ENCODE measurements at regions not wholly inside any gene's neighbourhood (a gene's known extent, or its start where the extent isn't known, plus 50 kb on each side); places are given as distances from the start of the nearest gene placed in this dataset.
"Not testable (repeated sequence)": the region's sequence is repeated elsewhere in the genome, so short reads cannot be mapped to it uniquely, and the experiment has no call there.

DNA sequence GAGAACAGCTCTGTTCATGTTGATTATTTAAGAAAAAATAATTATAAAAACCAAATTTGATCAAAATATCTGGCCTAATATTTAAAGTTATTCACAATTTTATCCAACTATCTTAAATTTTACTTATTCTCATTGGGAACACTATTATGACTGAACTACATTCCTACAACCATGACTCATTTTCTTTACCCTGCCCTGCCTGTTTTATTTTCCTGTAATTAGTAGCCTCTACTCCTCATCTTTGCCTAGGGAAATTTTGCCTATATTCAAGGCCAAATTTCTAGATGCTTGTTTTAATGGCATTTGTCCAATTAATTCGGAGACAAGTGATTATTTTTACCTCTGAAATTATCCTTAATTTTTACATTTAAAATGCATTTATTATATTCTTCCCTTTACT, 289.7 kb upstream of the TMEM229A start:
- no peak for DNase-seq

DNA sequence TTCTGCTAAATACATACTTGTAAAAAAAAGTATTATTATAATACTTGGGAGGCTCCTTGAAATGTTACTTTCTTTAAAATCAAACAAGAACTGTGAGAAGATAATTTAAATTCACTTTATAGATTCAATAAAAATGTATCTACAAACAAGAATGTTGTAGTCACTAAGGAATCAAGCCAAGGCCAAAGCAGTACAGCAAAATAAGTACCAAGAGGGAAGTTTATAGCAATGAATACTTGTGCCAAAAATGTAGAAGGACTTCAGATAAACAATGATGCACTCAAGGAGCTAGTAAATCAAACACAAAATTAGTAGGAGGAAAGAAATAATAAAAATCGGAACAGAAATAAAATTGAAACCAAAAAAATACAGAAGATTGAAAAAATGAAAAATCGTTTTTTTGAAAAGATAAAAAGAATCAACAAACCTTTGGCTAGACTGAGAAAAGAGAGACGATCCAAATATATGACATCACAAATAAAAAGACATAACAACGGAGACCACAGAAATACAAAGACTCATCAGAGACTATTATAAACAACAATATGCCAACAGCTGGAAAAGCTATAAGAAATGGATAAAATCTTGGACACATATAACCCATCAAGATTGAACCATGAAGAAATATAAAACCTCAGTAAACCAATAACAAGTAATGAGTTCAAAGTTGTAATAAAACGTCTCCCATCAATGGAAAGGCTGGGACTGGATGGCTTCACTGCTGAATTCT, 286.0 kb upstream of the TMEM229A start:
- no peak for DNase-seq

DNA sequence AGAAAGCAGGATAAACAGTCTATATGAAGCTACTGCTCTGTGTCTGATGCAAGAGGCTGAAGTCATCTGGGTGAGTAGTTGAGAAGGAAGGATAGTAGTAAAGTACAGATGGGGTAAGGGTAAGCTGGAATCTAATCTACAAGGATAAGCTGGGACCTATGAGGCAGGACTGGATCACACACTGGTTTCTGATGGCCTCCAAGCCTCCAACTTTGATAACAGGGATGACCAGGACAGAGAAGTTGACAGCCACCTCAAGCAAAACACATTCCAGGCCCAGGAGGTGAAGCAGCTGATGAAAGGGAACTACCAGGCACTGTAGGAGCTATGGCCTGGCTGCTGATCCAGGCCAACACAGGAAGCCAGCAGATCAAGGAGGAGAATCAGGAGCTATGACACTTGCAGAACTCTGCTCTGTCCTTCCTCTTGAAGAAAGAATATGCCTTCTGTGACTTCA, 278.1 kb upstream of the TMEM229A start:
- no peak for DNase-seq

DNA sequence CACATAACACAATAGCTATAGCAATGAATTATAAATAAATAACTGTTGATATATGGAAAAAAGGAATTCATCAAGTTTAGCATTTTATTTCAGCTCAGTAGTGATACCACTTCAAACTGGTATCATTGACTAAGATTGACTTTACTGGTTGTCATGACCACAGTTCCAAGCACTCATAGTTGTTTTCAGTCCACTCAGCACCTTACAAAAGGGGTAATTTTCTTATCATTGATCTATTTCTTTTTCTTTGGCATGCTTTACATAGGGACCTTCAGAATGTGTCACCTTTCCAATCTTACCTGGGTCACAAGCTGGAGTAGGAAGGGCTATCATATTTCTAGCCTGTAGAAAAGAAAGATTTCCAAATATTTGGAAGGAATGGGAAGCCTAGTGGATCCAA, 275.5 kb upstream of the TMEM229A start:
- DNase-seq, result no peak

DNA sequence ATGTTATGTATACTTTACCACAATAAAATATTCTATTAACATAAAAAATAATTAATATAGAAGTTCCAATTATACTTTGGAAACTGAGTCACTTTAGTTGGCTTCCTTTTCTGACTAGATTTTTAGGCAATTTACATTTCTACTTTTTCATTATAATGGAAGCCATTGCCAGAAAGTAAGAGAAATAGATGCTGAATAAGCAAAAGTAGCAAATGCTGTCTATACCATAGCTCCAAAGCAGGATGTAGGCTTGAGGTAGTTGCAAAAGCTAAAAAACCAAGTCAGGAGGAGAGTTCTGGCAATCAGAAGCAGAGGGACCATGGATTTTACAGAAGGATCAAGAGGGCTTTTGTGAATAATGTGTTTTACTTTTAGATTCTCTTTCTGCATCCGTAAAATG, 262.4 kb upstream of the TMEM229A start:
- no peak for DNase-seq

DNA sequence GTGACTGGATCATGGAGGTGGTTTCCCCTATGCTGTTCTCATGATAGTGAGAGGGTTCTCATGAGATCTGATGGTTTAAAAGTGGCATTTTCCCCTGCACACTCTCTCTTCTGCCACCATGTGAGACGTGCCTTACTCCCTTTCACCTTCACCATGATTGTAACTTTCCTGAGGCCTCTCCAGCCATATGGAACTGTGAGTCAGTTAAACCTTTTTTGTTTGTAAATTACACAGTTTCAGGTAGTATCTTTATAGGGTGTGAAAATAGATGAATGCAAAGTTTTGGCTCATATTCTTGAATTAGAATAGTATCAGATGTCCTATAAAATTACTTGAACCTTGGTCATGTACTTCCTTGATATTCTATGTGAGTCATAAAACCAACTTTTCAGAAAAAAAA, 252.1 kb upstream of the TMEM229A start:
- DNase-seq, result no peak

DNA sequence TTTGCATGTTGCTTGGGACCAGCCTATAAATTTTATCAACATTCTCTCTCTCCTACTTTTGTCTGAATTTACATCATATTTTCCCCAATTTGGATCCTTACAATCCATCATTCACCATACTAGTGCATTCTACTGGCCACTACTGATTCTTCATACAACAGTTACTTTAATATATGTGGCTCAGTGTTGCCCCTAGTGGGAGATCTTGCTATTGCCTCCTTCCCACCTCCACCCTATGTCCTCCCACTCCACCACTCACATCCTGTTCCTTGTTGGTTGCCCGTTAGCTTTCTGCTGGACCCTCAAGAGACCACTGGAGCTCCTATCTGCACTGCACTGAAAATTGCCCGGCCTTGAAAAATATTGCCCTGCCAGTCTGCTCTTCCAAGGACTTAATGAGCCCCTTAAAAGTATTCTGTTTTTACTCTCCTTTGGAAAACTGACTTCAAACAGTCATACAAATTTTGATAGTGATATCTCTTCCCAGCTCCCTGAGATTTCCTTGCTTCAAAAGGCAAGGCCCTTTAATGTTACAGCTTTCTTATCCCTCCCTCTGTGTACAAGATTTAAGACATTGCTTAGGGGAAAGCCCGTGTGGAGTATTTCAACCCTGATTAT, 243.2 kb upstream of the TMEM229A start:
- peak in 3 of 4 experiments; percentile 2 to 7 (median 5) for DNase-seq

DNA sequence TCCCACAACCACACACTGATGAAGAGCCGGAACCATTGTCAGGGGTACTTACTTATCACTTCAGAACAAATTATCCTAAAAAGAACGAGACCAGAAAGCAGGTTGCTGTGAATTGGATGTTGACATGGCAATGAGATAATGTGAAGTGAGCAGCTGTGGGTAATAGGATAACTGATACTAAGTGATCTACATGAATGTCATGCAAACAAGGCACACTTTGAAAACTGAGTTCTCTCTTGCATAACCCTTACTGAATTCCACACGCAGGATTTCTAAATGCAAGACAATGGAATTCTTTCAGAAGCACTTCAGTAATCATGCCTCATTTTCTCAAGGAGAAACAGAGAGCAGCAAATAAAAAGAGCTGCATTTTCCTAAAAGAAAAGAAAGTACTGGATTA, 242.5 kb upstream of the TMEM229A start:
- DNase-seq, result no peak

DNA sequence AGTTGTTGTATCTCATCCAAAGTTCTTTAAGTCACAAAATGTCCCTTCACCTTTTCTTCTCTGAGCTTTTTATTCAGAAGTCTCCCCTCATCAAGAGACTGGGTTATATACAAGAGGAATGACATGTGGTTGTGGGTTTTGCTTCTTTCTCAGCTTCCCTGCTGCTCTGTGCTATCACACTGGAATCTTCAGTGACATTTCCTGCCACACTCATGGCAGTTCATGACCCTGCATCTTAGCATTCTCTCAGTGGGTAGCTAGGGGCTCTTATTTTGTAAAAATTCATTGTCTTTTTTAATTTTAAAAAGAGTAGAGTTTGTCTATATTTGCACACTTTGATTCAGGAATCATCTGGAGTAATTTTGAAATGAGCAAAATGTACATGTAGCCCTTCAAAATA, 236.9 kb upstream of the TMEM229A start:
- no peak for DNase-seq

DNA sequence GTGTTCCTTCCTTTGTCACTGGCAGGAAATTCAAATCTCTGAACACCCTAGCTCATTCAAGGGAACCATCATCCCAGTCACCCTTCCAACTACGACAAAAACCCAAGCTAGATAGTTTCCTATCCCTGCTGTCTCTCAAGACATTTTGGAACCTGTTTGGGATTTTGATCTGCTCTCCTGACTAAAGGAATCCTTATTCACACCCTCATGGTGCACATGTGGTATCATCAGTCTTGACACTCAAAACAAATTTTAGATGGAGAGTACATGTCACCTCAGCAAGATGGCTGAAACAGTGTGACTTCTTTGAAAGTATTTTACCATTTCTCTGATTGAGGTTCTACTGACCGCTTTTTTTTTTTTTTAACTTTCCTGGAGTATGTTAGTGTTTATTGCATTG, 234.3 kb upstream of the TMEM229A start:
- DNase-seq, result no peak

DNA sequence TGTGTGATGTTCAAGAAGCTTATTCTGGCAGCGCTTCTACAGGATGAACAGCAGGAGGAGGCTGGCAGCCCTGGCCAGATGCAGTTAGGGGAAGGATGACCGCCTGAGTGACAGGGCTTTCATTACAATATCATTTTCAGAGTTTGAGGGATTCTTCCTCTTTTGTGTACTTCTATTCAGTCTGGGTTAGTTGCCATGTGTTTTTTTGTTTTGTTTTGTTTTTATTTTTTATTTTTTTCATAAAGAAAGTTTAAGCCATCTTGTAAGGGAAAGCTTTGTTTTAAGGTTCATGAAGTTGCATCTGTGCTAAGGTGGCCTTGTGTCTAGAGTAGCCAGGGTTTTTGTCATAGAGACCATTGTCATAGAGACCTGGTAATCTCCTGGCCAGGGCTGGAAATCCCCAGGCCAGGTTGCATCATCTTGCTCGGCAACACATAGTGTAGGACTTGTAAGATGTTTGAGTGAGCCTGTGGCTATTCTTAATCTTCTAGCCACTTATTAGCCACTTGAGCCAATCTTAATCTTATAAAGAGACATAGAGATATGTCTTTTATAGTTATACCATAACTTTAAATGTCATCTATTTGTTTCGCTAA, 230.5 kb upstream of the TMEM229A start:
- DNase-seq, result no peak

DNA sequence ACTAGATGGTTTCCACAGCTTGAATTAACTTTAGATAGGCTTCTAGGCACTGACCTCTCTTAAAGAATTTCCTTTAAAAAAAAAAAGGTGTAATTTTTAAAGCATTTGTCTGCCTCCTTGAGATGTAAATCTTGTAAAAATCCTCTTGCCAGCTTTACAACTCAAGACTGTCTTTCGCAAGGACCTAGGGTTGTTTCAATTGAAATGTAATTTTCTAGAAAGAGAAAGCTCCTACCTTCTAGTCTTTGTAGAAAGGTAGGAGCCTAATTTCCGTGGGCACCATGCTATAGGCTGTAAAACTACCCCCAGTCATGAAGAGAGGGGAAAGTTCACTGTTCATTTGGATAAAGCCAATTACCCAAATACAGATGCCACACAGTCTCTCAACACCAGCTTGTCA, 228.8 kb upstream of the TMEM229A start:
- no peak for DNase-seq

DNA sequence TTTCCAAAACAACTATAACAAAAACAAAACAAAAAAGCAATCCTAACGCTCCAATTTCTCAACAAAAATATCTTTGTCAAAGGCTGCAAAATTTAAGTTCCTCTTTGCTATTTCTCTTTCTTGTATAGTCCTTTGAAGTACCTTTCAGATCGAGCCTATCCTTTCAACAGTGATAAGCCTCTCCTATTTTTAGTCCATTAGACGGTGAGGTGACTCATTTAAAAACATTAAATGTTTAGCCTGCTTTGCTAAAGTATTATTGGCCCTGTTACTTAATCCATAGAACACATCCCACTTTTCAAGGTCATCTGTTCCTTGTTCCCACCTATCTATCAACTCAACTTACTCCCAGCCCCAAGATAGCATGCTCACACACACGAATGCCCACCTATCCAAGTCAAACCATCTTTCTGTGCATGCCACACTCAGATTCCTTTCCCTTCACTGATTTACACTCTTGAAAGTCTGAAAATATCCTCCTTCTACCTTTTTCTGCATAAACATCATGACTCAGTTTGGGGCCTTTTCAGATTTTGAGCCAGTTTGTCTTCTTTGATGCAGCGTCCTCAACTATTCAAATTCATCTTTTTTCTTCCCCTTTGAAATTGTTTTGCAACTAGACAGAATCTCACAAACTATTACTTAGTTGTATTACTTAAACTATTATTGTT, 224.9 kb upstream of the TMEM229A start:
- DNase-seq, result no peak

DNA sequence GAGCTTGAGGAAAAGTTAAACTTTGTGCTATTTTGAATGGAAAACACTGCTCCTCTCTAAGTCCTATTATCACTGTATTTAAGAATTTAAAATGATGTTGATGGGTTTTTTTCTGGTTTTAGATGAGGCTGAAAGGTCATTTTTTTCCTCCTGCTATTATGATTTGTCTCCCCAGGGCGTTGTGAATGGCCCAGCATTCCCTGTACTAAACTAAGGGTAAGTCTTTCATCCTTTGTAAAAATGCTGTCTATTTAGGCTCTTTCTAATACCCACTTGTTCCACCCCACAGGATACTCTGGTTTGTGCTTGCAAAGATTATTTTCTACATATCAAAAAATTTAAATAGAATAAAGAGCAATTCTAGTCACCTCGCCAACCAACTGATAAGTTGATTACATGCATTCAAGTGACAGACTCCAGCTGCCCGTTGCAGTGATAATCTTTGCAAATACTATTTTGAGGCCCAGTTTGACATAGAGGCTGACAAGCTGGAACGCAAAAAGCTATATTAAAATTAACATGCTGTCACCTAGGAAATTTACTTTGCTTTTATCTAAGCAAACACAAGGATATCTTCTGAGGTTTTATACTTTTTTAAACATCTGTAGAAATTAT, 222.3 kb upstream of the TMEM229A start:
- no peak for DNase-seq

DNA sequence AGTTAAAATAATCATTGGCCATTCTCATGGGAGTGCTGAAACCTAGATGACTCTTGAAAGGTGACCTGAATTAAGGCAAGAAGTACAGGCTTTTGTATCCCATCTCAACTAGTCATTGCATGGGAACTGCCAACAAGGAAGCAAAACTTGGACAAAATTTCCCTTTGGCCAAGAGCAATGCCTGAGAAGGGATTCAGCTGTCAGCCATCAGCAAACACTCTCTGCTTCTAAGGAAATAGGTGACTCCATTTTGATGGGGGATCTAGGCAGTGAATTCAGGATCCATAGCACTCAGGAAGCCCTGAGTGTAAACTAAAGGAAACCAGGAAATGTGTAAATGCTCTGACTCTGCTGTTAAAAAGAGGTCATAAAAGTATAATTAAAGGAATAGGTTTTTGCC, 221.5 kb upstream of the TMEM229A start:
- no peak for DNase-seq

DNA sequence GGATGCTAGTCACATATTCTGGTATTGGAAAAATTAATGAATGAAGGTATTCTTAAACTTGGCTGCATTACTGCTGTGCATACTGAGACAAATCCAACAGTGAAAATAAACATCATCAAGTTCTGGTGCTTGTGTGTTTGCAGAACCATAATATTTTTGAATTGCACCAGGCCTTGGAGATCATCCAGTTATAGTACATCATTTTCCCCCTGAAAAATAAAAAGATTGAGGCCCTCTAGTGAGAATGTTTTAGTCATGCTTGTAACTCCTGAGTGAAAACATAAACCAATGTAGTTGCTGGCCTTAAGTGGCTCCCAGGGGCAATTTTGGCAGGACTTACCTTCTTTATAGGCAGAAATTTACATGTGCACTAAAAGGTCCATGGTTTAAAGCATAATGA, 218.8 kb upstream of the TMEM229A start:
- DNase-seq, result no peak

DNA sequence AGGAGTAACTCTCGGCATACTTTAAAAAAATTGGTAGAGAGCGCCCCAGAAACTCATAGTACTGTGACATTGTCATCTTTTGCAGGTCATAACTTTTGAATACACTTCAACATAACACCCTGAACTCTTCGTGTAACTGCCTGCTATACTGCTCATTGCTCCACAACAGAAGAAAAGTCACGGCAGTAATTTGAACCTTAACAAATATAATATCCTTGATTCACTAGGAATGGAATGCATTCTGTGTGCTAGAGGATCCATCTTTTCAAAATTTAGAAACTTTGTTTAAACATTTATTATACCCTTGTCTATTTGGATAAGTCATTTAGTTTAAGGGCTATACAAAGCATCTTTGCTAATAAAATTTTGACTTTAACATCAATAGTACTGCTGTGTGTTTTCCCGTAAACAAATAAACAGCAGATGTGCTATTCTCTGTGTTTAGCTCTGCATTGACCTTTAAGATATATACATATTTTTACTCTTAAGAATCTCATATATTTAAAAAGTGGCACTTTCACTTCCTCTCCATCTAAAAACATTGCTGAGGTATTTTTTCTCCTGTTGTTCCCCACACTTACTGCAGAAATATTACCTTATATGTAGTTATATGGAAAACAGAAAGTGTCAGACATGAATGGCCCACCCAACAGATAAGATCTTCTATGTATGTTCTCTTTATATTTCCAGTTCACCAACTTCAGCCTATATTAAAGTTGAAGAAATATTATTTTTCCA, 217.6 kb upstream of the TMEM229A start:
- no peak for DNase-seq

DNA sequence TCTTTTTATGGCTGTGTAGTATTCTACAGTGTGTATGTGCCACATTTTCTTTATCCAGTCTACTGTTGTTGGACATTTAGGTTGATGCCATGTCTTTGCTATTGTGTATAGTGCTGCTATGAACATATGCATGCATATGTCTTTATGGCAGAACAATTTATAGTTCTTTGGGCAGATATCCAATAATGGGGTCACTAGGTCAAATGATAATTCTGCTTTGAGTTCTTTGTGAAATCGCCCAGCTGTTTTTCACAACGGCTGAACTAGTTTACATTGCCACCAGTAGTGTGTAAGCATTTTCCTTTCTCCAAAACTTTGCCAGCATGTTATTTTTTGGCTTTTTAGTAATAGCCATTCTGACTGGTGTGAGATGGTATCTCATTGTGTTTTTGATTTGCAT, 214.8 kb upstream of the TMEM229A start:
- DNase-seq, result no peak

DNA sequence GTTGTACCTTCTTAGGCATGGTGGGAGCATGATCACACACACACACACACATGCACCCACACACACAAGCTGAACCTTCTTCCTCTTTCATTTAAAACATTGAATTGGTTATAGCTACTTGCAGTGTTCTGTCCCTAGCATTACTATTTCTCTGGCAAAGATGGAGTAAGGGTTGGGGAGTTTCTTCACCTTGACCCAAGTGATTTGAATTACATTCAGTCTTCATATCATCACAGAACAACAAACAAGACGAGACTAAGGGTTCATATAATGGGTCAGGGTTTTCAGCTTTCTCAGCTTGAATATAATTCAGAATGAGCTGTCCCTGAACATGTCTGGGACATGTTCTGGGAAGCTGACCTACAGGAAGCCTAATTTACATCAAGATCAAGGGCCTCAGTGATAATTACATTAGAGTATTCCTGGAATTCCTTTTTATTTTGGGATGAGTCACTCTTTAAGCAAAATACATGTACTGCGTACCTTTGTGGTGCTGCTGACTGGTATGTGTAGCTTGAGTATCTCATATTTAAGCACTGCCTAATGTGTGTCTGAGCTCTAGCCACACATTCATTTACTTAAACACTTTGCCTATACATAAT, 213.5 kb upstream of the TMEM229A start:
- DNase-seq, result no peak

DNA sequence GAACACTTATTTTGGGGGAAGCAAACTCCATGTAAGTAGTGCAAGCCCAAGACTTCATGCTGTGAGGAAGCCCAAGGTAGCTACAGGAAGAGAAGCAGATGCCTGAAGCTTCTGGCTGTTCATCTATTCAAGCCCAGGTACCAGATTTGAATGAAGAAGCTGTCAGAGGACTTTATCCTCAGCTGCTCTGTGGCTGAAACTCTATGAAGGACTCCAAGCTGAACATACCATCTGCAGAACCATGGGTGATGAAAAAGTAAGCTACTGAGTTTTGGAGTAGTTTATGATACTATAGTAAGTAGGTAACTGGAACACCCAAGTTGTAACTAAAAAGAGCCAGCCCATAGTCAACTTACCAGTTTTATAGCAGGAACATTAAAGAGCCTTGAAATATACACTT, 211.6 kb upstream of the TMEM229A start:
- DNase-seq, result not testable (repeated sequence)

DNA sequence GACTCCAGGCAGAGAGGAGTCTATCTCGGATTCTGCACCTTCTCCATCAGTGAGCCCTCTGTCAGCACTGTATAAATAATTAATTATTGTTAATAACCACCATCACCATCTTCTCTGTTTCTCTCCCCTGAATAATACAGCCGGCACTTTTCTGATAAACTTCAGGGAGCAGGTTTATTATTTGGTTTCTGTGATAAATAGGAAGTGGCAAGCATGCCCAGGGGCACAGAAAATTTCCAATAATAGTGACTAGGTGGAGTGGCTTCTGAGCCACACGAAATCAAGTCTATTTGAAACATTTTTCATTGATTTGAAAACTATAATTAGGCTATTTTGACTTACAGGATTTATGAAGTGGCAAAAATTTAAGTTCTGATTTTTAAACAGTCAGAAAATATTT, 186.8 kb upstream of the TMEM229A start:
- DNase-seq, result no peak

DNA sequence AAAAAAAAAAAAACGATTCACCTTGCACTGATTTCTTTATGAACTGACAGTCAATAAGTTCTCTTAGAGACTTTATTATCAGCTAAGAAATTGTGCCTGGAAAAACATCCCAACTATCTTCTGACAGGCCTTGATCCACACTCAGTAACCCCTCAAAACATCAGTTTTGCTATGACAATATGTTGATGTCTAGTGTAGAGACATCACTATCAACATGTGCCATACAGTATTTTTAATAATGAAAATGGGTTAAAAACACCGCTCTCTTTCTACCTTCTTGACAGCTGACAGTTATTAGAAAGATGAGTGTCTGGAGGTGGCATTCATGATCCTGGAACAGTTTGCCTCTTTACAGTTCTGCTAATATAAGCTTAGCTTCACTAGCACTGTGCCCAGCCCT, 175.8 kb upstream of the TMEM229A start:
- no peak for DNase-seq

All from suppressor macrophage (primary cell).